ENCODE measurements at regions not wholly inside any gene's neighbourhood (a gene's known extent, or its start where the extent isn't known, plus 50 kb on each side); places are given as distances from the start of the nearest gene placed in this dataset.

DNA sequence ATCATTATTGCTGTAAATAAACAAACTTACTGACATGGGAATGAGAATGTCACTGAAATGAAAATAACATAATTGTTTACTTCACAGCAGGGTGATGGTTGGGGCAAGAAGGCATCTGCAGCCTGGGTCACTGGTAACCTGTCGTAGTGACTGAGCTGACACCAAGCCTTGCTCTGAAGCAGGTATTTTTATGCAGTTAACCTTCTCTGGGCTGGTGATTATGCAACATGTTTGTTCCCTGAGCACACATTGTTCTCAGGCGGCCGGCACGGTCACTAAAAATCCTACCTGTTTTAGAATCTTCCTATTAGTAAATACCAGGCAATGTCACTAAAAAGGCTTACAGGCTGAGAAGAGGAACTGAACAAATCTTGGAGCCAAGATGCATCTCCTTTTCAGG, 157.7 kb upstream of the NR3C1 start:
- TF ChIP-seq, protein P1, sequence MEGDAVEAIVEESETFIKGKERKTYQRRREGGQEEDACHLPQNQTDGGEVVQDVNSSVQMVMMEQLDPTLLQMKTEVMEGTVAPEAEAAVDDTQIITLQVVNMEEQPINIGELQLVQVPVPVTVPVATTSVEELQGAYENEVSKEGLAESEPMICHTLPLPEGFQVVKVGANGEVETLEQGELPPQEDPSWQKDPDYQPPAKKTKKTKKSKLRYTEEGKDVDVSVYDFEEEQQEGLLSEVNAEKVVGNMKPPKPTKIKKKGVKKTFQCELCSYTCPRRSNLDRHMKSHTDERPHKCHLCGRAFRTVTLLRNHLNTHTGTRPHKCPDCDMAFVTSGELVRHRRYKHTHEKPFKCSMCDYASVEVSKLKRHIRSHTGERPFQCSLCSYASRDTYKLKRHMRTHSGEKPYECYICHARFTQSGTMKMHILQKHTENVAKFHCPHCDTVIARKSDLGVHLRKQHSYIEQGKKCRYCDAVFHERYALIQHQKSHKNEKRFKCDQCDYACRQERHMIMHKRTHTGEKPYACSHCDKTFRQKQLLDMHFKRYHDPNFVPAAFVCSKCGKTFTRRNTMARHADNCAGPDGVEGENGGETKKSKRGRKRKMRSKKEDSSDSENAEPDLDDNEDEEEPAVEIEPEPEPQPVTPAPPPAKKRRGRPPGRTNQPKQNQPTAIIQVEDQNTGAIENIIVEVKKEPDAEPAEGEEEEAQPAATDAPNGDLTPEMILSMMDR (optimal IDR thresholded peaks at IDR 0.05 in 1 of 3, IDR thresholded peaks at IDR 0.05 in 1 of 3, conservative IDR thresholded peaks at IDR 0.05 in 1 of 3; ENCODE audit: extremely low read depth in 1 of 3, insufficient read depth in 2 of 3, low read length in 3 of 3): no peak
- TF ChIP-seq EZH2 (IDR thresholded peaks at IDR 0.05; ENCODE audit: low read length): no peak
